ENCODE measurements at regions not wholly inside any gene's neighbourhood (a gene's known extent, or its start where the extent isn't known, plus 50 kb on each side); places are given as distances from the start of the nearest gene placed in this dataset.
"Not testable (repeated sequence)": the region's sequence is repeated elsewhere in the genome, so short reads cannot be mapped to it uniquely, and the experiment has no call there.

DNA sequence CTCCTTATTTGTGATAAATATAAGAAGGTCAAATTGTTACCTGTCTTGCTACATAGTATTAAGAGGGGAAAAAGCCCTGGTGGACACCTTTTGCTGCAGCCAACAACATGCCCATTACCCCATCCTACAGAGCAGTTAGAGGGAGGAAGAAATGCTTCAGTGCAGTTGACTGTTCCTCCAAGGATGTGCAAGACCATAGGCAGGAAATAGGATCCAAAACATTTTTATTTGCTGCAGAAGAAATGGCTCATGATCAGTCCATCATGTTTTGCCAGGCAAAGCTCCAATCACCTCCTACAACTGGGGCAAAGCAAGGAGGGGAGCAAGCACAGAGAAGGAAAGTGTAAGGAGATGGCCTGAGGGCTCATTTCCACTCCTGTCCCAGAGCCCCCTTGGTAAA, 399.1 kb upstream of the PIK3R1 start:
- no peak for DNase-seq (ENCODE audit: low spot score)

DNA sequence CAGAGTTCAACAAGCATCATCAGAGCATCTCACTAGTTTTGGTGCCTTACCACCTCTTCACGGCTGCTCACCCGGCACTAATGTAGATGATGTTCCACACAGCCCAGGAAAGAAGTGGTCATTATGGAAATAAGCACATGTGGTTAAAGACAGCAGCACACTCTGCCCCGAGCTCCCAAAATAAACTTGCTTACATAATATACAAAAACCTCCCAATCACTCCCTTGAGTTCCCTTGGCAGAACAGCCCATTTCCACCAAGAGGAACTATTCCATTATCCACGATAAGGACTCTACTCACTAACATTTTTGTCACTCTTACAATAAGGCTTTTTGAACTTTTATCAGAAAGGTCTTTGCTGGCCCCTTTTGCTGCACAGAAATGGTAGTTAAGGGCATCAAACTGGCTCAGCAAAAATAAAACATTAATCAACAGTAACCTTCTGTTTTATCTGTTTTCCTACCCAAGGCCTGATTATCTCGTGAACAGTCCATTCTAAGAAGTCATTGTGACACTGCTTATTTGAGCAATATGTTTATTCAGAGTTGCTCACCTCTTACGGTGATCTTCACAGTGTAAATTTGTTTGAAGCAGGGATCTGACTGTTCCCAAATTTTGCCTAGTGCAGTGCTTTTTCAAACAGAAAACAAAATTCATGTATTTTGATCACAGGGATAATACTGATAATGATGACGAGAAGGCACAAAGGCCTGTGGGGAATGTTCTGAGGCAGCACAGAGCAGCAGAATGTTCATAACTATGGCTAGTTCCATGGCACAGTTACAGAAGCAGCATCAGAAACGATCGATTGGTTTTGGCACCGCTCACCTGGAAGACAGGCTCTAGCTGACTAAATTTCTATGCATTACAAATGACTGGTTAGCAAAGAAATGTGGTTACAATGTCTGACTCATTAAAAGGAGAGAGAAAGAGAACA, 399.8 kb upstream of the PIK3R1 start:
- no peak for DNase-seq (ENCODE audit: low spot score)

DNA sequence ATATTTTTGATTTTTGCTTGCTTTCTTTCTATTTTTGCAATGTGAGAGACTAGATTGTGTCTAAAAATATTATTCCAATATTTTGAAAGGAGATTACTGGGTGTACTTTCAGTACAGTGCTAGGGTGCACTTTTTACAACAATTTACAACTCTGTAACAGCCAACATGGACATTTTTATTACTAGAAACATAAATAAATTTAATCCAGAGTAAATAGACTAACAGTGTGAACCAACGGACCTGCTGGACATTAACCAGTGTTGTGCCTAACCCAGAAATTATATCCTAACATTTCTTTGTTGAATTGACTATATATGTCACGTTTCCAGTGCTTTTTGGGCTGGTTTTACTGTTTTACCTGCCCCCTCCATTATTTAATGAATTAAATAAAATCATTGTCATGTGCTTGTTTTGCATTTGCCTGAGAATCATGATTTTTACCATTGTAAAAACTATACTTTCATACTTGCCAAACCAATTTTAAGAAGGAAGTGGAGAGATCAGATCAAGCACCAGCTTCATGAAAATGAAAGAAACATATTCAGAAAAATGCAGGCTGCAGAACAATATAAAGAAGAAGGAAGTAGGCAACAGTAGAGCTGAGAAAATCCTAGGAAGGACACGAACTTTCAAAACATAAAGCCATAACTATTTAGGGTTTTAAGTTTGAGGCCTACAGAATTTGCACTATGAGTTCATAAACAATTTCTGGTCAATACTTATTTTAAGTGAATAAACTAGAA, 400.8 kb upstream of the PIK3R1 start:
- DNase-seq (ENCODE audit: low spot score): no peak

DNA sequence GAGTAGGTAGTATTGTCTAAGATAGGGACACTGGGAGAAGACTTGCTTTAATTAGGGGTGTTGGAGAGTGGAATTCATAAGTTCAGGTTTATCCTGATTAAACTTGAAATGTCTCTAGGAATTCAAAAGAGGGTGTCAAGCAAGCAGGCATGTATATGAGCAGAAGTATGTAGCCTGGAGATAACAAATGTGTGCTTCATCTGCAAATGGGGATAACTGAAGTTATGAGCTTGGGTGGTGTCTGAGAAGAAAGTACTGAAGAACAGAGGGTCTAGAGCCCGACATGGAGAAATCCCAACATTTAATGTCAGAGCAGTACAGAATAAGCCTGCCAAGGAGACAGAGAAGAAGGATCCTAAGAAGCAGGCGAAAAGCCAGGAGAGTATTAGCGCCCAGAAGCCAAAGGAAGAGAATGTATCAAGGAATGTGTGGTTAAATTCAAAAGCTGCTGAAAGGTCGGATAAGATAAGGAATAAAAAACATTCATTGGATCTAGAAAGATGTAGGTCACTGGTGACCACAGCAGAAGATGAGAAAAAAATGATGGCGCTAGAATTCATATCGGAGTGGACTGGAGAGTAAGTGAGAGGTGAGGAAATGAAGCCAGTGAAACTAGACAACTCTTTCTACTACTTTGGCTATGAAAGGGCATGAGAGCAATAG, 401.5 kb upstream of the PIK3R1 start:
- no peak for DNase-seq (ENCODE audit: low spot score)

DNA sequence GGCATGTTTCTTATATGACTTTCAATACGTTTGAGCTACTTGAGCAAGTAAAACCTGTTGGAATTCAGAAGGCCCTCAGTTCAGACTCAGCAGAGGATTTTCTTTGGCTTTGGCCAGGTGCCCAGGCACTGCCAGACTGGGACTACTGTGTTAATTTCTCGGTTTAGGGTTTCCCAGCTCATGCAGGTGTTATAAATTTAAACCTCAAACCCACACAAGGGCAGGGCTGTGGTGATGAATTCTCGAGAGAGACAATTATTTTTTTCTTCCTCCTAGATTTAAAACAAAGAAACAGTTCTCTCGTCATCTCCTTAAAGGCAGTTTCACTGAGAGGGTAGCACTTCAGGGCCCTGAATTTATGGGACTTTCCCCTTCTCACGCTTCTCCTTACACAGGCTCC, 406.0 kb upstream of the PIK3R1 start:
- DNase-seq (ENCODE audit: low spot score): no peak

DNA sequence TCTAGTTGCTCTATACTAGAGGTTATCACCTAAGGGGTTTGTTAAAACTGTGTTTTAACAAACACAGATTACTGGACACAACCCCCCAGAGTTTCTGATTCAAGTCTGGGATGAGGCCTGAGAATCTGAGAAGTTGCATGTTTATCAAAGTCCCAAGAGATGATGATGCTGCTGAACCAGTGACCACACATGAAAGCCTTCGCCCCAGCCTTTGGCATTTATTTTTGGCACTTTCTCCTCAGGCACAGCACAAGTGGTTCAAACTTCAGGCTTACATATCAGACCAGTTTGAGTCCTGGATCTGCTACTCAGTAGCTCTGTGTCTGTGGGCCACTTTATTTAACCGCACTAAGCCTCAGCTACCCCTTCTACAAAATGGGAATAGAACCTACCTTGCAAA, 407.2 kb upstream of the PIK3R1 start:
- DNase-seq (ENCODE audit: low spot score): no peak

DNA sequence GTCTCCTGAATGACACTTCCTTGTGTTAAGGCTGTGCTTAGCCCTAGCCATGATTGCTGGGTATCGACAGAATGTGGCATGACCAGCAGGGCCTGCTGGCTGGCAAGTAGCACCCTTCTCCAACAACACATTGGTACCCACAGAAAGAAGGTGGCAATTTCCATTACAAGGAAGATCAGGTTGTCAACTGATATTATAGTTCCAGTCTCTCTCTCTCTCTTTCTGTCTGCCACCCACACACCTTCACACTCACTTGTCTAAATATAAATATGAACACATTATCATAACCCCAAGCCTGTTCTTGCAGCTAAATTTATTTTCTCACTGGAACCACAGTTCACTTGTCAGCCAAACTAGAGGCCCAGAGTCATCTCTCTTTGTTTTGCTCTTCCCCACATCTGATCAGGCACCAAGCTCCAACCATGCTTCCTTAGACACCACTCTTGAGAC, 408.1 kb upstream of the PIK3R1 start:
- DNase-seq (ENCODE audit: low spot score): no peak

DNA sequence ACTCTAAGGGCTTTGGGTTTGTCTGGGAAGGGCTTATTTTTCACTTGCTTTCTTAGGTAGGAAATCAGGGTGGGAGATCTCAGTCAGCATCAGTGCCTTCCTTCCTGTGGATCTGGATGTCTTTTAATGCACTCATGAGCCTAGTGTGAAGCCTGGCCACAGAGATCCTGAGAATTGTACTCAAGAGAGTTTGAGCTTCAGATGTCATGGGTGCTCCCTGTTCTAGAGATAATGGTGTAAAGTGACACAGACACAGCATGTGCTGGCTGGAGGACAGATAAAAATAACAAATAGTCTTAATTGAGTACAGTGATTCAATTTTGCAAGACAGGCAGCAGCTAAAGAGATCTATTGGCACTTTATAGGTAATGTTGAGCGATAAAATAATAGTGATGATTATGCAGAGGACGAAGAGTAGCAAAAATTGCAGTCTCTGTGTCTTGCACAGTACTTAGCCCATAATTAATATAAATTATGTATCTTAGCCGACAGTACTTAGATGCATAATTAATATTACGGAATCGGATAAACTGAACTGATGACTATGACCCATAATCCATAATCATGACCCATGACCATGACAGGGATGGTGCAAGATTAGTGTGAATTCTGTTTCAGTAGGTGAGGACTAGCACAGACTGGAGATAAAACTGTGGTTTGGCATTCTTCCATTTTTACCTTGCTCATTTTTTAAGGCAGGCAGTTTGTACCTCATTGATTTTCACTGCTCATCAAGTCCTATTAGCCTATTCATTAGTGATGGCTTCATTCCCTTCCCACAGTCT, 408.7 kb upstream of the PIK3R1 start:
- DNase-seq (ENCODE audit: low spot score): no peak

DNA sequence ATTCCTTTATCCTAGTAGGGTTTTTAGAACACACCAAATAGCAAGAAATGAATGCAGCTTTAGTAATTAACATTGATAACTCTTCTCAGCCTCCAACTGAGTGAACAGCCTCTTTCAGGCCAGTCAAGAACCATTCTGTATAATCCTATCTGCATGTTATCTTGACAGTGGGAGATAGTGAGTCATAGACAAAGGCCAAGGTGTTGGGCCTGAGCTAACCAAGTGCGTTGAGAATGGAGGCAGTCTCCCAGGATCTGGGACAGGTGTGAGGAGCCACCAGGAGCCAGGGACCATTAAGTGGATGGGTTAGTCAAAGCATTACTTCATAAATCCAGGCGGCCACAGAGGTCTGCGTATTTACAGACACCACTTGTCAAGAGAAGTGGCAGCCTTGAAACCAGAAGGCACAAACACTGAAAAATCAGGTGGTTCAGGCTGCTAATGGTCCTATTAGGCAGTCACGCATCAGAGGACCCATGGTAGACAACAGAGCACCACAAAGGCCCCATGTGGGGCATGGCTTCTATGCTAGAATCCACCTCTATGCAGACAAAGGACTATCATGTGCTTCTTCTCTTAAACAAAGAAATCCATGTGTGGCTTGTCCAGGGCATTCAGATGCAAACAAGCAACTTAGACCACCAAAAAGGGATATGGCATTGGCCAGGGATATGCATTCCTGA, 409.7 kb upstream of the PIK3R1 start:
- no peak for DNase-seq (ENCODE audit: low spot score)

DNA sequence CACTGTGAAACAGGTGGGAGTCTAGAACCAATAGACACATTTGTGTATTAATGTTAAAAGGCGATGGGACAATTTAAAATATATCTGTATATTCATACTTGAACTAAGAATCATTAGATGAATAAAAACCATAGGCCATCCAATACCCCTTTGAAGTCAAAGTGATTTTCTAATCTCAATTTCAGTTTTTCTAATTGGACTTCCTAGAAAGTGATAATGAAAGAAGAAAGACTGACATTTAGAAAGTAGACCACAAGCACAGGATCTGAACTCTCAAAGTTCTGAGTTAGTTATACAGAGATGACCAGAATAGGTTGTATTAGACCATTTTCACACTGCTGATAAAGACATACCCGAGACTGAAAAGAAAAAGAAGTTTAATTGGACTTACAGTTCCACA, 412.8 kb upstream of the PIK3R1 start:
- DNase-seq (ENCODE audit: low spot score): no peak

DNA sequence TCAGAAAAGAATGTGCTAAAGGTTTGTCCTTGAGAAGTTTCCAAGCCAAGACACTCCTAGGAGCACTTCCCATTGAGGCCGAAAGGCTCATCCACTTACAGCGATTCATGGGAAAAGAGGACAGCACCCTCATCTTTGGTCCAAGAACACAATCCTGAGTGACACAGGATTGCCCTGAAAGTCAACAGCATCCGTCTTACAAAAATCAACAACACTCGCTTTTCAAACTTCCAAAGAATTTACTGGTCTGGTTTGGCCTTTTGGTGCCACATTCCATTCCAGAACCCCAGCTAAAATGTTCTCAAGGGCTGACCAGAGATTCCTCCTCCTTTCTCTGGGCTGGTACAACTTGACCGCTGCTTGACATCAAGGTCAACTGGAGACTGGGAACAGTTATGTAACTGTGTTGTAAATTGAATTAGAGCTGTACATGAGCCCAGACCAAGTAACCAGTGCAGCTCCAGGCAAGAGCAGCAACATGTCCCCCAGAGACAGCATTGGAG, 415.8 kb upstream of the PIK3R1 start:
- DNase-seq (ENCODE audit: low spot score): no peak

DNA sequence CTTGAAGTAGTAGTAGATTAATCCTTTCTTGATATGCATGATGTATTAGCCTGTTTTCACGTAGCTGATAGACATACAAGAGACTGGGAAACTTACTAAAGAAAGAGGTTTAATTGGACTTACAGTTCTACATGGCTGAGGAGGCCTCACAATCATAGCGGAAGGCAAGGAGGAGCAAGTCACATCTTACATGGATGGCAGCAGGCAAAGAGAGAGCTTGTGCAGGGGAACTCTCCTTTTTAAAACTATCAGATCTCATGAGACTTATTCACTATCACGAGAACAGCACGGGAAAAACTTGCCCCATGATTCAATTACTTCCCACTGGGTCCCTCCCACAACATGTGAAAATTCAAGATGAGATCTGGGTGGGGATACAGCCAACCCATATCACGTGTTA, 417.1 kb upstream of the PIK3R1 start:
- not testable (repeated sequence) for DNase-seq (ENCODE audit: low spot score)

DNA sequence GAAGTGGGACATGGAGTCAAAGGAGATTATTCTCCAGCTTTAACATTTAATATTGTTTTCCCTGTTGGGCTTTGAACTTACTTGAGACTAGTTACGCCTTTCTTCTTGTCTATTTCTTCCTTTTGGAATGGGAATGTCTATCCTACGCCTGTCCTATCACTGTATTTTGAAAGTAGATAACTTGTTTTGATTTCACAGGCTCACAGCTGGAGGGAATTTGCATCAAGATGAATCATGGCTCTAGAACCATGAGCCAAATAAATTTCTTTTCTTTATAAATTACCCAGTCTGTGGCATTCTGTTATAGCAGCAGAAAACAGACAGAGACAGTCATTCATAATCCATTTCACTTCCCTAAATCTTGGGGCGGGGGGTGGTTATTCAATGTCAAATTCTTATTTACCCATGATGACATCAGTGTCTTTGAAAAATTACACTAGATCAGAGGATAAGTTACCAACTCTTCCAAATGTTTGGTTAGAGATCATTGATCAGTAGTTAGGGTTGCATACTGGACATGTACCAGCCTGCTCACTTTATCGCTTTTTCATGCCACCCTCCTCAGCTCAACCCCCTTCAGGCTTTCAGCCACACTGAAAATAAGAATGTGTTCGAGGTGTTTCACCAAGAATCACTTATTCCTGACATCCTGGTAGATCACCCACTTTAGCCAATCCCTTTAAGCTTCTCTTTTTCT, 419.6 kb upstream of the PIK3R1 start:
- DNase-seq (ENCODE audit: low spot score): no peak

DNA sequence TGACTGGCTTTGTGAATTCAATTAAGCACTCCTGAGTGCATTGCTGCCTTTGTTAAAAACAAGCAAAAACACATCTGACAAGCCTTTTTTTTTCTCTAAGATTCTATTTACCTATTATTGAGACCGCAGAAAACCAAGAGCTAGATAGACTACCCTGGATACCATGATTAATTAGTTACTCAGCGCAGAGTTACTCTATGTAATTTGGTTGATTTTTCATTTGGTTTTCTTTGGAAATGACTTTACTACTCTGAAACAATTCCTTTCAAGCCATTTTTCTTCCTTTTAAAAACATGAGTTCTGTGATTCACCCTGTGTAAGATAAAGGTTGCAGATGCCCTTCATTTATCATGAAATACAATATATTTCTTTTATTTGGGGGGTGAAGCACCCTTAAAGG, 421.6 kb upstream of the PIK3R1 start:
- no peak for DNase-seq (ENCODE audit: low spot score)

DNA sequence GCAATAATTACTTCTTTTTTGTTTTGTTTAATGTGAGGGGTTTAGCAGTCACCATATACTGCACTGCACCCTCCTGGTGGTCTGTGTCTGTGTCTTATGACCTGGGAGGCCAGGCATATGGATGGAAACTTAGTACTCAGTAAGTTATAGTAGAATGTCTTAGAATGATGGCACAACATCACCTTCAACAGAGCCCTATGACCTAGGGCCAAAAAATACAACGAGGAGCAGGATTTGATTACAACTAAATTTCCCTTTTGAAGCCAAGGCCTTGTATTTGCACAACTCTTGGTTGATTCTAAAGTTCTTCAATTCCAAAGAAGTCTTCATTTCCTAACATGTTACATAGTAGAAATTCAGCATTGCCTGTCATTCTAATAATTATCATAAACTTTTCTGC, 422.1 kb upstream of the PIK3R1 start:
- DNase-seq (ENCODE audit: low spot score): no peak

DNA sequence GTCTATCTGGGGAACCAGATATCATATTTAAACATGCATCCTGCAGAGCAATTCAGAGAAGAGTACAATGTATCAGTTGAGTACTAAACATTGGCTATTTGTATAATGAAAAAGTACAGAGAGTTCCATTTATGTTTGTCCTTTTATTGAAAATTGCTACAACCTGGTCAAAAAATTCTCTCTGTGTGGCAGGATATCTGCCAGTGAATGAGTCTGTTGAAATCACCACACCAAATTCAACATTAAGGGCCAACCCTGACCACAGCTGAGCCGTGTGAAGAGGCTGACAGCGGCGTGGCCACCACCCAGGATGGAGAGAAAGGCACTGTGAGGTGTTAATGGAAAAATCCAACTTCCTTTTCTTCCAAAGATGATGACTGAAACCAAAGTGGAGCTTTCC, 422.7 kb upstream of the PIK3R1 start:
- no peak for DNase-seq (ENCODE audit: low spot score)

DNA sequence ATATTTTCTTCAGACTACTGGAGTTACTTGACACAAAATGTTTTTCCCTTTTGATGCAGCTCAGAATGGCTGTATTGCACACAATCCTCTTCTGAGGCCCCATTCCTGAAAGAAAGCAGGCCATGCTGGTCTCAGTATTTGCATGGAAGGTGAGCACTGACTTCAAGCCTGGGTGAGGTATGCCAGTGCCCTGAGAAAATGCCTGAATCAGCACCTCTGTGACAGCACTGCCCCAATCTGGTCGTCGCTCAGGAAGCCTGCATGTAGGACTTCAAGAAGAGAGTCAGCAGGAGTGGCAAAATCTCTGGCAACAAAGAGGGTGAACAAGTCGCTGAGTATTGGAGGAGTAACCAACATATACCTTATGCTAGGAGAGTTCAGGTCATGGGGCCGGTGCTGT, 425.2 kb upstream of the PIK3R1 start:
- no peak for DNase-seq (ENCODE audit: low spot score)

DNA sequence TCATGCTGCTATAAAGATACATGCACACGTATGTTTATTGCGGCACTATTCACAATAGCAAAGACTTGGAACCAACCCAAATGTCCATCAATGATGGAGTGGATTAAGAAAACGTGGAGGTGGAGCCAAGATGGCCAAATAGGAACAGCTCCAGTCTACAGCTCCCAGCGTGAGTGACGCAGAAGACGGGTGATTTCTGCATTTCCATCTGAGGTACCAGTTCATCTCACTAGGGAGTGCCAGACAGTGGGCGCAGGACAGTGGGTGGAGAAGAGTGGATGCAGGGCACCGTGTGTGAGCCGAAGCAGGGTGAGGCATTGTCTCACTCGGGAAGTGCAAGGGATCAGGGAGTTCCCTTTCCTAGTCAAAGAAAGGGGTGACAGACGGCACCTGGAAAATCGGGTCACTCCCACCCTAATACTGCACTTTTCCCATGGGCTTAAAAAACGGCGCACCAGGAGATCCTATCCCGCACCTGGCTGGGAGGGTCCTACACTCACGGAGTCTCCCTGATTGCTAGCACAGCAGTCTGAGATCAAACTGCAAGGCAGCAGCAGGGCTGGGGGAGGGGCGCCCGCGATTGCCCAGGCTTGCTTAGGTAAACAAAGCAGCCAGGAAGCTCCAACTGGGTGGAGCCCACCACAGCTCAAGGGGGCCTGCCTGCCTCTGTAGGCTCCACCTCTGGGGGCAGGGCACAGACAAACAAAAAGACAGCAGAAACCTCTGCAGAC, 435.5 kb upstream of the PIK3R1 start:
- not testable (repeated sequence) for DNase-seq (ENCODE audit: low spot score)

DNA sequence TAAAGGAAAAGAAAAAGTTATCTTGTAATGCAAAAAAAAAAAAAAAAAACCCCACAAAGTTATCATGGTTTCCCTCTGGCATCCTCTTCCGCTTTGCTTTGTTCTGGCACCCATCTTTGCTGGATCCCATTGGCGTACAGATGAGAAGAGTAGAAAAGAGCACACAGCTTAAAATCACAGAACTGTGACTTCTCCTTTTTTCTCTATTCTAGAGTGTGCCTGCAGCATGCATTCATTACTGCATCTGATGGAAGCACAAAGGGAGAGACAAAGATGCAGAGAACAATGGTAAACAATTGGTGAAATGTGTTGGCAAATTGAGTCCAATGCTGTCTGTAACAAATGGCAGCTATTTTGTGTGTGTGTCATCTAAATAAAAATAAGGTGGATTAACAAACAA, 440.8 kb upstream of the PIK3R1 start:
- no peak for DNase-seq (ENCODE audit: low spot score)
